ENCODE measurements at regions not wholly inside any gene's neighbourhood (a gene's known extent, or its start where the extent isn't known, plus 50 kb on each side); places are given as distances from the start of the nearest gene placed in this dataset.

DNA sequence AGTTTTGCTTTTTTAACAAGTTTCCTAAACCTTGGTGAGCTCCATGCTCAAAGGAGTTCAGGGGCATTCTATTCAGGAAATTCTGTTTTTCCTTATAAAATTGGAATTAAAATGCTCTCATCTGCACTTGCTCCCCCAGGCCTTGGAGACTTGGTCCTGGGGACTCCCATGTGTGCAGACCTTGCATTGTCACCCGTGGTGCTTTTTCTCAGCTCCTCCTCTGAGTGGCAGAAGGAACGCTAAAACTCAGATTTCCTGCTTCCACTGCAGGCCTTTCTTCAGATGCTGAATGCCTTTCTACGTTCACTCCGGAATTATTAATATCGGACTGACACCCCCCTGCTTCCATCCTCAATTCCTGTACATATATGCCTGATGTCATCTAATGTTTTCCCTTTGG lies 248.7 kb upstream of the RREB1 start:
- 62 to 68% methylated on average over 5 of the region's 5 CpGs for WGBS, 2 donors
- DNase-seq: no peak
- Histone ChIP-seq H3K4me3 (no peak overlapping the region), H3K4me1 (ENCODE audit: control insufficient read depth in 5 of 5, insufficient read depth in 5 of 5, low read length in 5 of 5) (peaks cover 0 to 17% (median 9%) of the 10 kb centered on the region in 5 donors), H3K9ac (ENCODE audit: insufficient read depth in 1 of 2, low read length in 2 of 2) (no peak overlapping the region), H3K27me3 (ENCODE audit: control insufficient read depth in 3 of 3, insufficient read depth in 3 of 3, low read length in 2 of 3) (no peaks in the 10 kb centered on the region), H3K9me3 (ENCODE audit: control insufficient read depth in 4 of 4, insufficient read depth in 3 of 4, low read length in 3 of 4) (no peaks in the 10 kb centered on the region), H3K36me3 (ENCODE audit: control insufficient read depth in 4 of 4, insufficient read depth in 4 of 4, low read length in 4 of 4) (no peaks in the 10 kb centered on the region), H3K27ac (ENCODE audit: low read depth in 1 of 2, low read length in 1 of 2) (no peak overlapping the region)
- TF ChIP-seq, protein P1, sequence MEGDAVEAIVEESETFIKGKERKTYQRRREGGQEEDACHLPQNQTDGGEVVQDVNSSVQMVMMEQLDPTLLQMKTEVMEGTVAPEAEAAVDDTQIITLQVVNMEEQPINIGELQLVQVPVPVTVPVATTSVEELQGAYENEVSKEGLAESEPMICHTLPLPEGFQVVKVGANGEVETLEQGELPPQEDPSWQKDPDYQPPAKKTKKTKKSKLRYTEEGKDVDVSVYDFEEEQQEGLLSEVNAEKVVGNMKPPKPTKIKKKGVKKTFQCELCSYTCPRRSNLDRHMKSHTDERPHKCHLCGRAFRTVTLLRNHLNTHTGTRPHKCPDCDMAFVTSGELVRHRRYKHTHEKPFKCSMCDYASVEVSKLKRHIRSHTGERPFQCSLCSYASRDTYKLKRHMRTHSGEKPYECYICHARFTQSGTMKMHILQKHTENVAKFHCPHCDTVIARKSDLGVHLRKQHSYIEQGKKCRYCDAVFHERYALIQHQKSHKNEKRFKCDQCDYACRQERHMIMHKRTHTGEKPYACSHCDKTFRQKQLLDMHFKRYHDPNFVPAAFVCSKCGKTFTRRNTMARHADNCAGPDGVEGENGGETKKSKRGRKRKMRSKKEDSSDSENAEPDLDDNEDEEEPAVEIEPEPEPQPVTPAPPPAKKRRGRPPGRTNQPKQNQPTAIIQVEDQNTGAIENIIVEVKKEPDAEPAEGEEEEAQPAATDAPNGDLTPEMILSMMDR (IDR thresholded peaks at IDR 0.05; ENCODE audit: control extremely low read depth, extremely low read depth): no peak
- ATAC-seq (ENCODE audit: insufficient read depth, low FRiP score): no peak

DNA sequence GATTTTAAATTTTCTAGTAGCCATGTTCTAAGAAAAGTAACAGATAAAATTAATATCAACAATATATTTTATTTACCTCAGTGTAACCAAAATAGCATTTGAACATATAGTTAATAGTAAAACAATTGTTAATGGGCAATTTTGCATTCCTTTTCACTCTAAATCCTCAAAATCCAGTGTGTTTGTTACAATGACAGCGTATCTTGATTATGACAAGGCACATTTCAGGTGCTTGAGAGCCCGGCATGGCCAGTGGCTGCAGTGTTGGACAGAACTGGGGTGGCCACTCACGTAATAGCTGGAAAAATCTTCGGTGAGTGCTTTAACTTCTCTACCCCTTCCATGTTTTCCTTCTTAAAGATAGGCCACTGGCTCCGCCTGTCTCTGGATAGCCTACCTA lies 248.0 kb upstream of the RREB1 start:
- Histone ChIP-seq H3K27me3 (ENCODE audit: control insufficient read depth in 3 of 3, insufficient read depth in 3 of 3, low read length in 2 of 3) (no peaks in the 10 kb centered on the region), H3K4me1 (ENCODE audit: control insufficient read depth in 5 of 5, insufficient read depth in 5 of 5, low read length in 5 of 5) (peaks cover 0 to 17% (median 9%) of the 10 kb centered on the region in 5 donors), H3K9me3 (ENCODE audit: control insufficient read depth in 4 of 4, insufficient read depth in 3 of 4, low read length in 3 of 4) (no peaks in the 10 kb centered on the region), H3K9ac (ENCODE audit: insufficient read depth in 1 of 2, low read length in 2 of 2) (no peak overlapping the region), H3K4me3 (no peak overlapping the region), H3K36me3 (ENCODE audit: control insufficient read depth in 4 of 4, insufficient read depth in 4 of 4, low read length in 4 of 4) (no peaks in the 10 kb centered on the region), H3K27ac (ENCODE audit: low read depth in 1 of 2, low read length in 1 of 2) (no peak overlapping the region)
- TF ChIP-seq, protein P1 (IDR thresholded peaks at IDR 0.05; ENCODE audit: control extremely low read depth, extremely low read depth): no peak
- no peak for DNase-seq
- WGBS, 2 donors: 82 to 90% methylated on average over 5 of the region's 5 CpGs
- no peak for ATAC-seq (ENCODE audit: insufficient read depth, low FRiP score)

DNA sequence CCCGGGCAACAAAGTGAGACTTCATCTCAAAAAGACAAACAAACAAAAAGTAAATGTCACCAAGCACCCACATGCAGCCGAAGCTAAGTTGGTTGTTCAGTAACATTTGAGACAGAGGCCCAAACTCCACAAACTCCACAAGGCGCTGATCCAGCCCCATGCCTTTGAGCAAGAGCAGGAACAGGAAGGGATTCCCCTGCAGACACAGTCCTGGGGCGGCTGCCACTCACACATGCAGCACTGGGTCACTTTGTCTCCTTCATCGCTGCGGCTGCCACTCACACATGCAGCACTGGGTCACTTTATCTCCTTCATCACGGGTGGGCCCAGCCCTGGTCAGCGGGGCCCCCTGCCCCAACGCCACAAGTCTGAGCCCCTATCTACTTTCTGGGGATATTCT lies 246.9 kb upstream of the RREB1 start:
- Histone ChIP-seq H3K27ac (ENCODE audit: low read depth in 1 of 2, low read length in 1 of 2) (peak overlapping the region in 1 of 2 donors; percentile 26), H3K4me1 (ENCODE audit: control insufficient read depth in 5 of 5, insufficient read depth in 5 of 5, low read length in 5 of 5) (peaks cover 0 to 17% (median 9%) of the 10 kb centered on the region in 5 donors)

More for the DNA sequence above, 246.9 kb upstream of the RREB1 start:
- ATAC-seq (ENCODE audit: insufficient read depth, low FRiP score) (no peak), DNase-seq (no peak)
- H3K27me3 ChIP-seq (ENCODE audit: control insufficient read depth in 3 of 3, insufficient read depth in 3 of 3, low read length in 2 of 3): no peaks in the 10 kb centered on the region
- H3K4me3 ChIP-seq: no peak overlapping the region
- no peaks in the 10 kb centered on the region for H3K9me3 ChIP-seq (ENCODE audit: control insufficient read depth in 4 of 4, insufficient read depth in 3 of 4, low read length in 3 of 4)
- no peak overlapping the region for H3K9ac ChIP-seq (ENCODE audit: insufficient read depth in 1 of 2, low read length in 2 of 2)
- 78 to 89% methylated on average over 9 of the region's 9 CpGs for WGBS, 2 donors
- H3K36me3 ChIP-seq (ENCODE audit: control insufficient read depth in 4 of 4, insufficient read depth in 4 of 4, low read length in 4 of 4): no peaks in the 10 kb centered on the region
- TF ChIP-seq, protein P1 (IDR thresholded peaks at IDR 0.05; ENCODE audit: control extremely low read depth, extremely low read depth): no peak

Measured in lung (tissue), 11 donors.